Limb (tissue), 2 donors: ENCODE measurements at regions not wholly inside any gene's neighbourhood (a gene's known extent, or its start where the extent isn't known, plus 50 kb on each side); places are given as distances from the start of the nearest gene placed in this dataset.
"Not testable (repeated sequence)": the region's sequence is repeated elsewhere in the genome, so short reads cannot be mapped to it uniquely, and the experiment has no call there.

Source experiments
- DNase-seq, 2 donors: peaks; one replicate each; pipeline ENCODE4 v3.0.0-alpha.2; 2016; ENCODE audit errors: extremely low spot score in 2 of 2

DNA sequence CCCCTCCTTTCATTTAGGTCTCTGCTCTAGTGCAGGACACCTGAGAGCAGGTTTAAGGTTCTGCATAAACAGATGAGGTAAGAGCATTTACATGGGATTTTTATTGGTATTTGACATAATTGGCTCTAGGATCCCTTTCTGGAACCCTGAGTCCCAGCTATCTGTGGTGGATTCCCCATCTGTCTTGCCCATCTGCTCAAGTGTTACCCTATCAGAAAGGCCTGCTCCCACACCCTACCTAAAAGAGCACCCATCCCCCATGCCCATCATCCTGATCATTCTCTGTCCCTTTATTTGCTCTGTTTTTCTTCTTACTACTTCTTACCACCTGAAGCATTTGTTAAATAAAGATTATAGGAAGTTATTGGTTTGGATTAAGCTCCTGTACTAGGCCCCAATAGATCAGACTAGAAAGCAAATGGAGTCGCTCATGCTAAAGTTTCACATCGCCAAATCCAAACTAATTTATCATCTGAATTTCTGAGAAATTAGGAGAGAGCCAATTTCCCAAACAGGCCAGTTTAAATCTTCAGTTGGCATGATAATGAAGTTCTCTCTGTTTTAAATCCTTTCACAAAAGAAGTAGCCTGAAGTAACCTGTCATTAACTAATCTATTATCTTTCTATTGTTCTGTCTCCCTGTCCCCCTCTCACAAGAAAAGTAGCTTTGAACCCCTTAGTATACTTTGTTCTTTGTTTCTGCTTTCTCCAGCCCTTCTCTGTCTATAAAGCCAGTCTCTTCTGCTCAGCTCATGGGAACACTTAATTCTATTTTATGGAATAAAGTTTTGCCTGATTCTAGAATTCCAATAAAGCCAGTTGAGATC, 178.6 kb downstream of the ZNF674 start:
- DNase-seq, result no peak

DNA sequence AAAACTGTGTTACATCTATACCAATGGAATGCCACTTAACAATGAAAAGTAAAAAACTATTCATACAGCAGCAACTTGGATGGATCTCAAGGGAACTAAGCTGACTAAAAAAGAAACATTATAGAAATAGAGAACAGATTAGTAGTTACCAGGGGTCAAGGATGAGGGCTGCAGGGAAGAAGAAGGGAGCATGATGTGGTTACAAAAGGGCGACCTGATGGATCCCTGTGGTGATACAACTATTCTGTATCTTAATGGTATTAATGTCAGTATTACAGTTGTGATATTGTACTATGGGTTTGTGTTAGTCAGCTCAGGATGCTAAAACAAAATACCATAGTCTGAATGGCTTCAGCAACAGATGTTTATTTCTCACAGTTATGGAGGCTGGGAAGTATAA, 190.7 kb downstream of the ZNF674 start:
- no peak for DNase-seq

DNA sequence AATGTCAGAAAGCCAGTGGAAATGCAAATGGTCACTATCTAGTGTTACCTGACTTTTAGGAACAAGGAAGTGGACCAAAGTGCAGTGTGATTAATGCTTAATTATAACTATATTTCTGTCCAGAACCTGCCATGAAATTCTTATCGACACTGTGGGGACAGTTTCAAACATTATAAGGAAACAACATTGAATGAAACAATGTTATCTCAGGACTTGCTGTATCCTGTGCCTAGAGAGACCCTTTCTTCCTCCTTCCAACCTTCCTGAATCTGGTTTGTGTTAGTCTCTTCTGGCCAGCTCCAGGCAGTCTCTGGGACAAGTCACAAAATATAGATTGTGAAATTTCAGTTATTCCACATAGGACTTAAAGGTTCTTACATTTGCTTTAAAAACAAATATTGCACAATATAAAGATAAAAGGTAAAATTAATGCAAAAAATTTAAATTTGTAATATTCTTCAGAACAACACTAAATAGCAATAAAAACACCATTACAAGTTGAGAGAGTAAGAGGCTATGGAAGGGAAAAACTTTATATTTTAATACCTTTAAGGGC, 203.4 kb downstream of the ZNF674 start:
- DNase-seq, result no peak

DNA sequence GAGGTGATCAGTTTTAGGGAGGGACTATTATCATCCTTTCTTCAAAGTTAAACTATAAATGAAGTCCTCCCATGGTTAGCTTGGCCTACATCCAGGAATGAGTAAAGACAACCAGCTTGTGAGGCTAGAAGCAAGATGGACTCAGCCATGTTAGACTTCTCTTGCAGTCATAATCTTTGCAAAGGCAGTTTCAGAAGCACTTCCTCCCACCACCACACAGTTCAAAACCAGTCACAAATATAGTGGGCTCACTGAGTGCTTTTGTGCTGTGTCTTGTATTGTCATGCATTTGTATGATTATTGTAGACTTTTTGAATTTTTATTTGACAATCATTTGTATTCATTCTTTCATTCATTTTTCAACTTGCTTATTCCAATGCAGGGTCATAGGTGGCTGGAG, 204.5 kb downstream of the ZNF674 start:
- DNase-seq, result no peak

DNA sequence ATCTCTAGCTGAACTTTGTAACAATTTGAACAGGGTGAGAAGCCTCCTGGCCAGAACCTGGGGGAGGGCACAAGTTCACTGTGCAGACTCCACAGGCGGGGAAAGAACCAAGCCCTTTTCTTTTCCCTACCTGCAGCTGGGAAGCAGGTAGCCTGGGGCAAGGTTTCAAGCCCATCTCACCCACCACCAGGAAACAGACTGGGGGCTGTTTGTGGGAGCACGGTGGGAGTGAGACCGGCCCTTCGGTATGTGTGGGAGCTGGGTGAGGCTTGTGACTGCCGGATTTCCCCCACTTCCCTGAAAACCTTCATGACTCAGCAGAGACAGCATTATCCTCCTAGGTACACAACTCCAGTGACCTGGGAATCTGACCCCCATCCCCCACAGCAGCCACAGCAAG, 211.7 kb downstream of the ZNF674 start:
- no peak for DNase-seq

DNA sequence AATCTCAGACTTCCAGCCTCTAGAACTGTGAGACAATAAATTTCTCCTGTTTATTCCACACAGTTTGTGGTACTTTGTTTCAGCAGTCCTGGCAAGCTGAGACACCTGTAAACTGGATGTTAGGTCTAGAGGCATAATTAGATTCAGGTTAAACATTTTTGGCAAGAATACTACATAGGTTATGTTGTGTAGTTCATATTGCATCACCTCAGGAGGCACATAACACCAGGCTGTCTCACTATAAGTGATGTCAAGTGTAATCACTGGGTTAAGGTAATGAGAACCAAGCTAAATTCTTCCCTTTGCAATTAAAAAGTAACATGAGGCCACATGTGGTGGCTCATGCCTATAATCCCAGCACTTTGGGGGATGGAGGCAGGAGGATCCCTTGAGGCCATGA, 214.2 kb downstream of the ZNF674 start:
- DNase-seq, result no peak

DNA sequence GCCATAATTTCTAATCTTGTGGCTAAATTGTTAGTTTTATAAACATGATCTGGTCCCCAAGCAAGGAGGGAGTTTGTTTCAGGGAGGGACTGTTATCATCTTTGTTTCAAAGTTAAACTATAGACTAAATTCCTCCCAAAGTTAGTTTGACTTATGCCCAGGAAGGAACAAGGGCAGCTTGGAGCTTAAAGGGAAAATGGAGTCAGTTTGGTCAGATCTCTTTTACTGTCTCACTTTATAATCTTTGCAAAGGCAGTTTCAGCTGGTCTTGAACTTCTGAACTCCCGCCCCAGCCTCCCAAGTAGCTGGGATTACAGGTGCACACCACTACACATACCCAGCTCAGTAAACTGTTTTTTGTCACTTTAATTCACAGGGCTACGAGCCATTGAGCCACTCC, 214.7 kb downstream of the ZNF674 start:
- DNase-seq, result no peak

DNA sequence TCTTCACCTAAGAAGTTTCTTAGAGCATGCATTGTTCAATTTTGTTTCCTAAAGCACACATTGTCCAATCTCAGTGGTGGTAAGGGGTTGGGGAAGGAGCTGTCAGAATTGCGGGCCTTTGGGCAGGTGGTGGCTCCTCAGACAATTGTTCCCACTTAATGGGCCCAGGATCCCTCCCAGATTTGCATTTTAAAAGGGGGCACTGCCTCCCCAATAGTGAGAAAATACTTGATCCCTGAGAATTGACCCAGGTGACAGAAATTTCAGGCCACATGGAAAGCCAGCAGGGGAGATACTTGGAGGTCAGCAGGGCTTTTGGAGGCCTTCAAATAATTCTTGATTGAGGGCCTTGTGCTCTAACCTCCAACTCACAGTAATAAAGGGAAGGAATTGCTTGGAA, 217.1 kb downstream of the ZNF674 start:
- no peak for DNase-seq

DNA sequence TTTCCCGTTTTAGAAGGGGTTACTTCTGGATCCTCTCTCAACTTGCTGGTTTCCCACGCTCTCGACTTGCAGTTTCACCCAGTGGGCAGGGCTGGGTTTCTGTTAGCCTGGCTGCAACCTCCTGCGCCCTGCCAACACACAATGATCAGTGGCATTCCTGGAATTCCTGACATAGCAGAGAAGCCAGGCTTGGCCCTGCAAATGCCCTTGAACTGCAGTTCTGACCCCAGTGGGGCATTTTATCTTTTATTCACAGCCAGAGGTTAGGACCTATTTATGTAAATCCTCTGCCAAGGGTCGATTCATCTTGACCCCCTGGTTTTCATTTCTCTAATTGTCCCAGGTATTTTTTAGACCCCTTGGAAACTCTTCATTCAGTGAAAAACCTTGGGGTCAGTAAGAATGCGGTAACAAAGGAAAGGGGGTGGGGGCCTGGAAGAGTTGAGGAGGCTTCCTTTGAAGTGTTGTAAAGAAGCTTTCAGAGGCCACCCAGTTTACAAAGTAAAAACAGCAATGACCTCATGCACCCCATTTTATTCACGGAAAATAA, 217.6 kb downstream of the ZNF674 start:
- DNase-seq, result no peak

DNA sequence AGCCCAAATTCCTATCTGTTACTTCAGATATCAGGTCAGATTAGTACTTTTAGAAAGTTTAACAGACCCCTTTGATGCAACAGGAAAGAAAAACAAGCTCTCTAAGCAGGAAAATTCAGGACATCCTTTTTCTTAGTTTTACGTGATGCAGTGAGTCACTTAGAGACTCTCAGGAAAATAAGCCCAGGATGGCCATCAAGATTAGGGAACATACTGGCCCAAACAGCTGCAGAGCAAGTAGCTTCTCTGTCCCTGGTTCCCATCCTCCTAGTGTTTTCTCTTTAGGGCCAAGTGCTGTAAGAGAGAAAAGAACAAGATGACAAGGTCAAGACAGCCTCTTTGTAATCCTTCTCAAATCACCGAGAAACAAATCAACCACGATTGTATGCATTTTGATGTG, 219.1 kb downstream of the ZNF674 start:
- DNase-seq, result no peak

DNA sequence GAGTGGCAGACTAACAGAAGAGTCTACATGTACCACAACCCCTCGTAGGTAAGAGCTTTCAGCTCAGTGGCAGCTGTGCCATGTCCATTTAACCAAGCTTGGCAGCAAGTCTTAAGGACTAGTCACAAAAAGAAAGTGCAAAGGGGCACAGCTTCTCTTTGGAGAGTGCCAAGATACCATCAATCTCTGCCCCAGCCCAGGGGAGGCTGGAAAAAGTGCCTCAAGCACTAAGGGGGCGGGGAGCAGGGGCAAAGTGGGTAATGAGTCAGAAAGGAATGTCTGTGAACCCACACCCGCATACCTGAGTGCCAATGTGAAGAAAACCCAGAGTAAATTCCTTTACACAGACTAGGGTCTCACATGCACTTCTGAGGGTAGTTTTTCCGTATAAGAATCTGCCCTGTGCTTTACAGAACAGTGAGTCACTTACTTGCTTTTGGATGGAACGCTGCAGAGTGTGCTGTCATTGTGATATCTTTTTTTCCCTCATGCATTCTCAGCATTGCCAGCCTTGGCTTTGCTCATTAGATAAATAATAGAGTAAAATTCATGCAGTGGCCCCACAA, 219.8 kb downstream of the ZNF674 start:
- DNase-seq, result no peak

DNA sequence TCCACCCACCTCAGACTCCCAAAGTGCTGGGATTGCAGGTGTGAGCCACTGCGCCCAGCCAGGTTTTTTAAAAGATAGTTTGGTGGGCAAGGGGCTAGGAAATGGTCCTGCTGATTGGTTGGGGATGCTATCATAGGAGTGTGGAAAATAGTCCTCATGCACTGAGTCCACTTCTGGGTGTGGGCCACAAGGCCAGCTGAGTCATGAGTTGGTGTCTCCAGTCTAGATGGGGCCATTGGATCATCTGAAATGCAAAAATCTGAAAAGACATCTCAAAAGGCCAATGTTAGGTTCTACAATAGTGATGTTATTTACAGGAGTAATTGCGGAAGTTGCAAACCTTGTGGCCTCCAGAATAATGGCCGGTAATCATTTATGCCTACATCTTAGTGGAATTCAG, 221.1 kb downstream of the ZNF674 start:
- DNase-seq, result no peak

DNA sequence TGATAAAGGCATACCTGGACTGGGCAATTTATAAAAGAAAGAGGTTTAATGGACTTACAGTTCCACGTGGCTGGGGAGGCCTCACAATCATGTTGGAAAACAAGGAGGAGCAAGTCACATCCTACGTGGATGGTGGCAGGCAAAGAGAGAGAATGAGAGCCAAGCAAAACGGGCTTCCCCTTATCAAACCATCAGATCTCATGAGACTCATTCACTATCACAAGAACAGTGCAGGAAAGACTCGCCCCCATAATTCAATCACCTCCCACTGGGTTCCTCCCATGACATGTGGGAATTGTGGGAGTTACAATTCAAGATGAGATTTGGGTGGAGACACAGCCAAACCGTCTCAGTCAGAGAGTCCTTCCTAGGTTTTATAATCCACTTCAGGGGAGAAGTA, 222.3 kb downstream of the ZNF674 start:
- DNase-seq, result not testable (repeated sequence)

DNA sequence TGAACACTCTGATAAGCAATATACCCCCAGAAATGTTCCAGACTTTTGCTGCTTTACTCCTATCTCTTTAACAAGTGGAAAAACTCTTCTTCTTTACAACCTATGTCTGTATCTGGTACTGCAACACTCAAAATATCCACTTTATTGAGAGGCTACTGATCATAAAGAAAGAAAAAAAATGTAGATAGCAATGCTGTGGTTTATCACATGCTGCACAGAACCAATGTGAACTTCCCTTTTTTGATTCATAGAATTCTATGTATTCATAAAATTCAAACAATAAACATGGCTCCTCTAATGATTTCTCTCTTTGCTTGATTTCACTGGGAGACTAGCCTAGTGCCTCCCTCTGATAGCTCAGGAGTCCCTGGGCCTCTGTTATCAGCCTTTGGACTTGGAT, 223.5 kb downstream of the ZNF674 start:
- no peak for DNase-seq

DNA sequence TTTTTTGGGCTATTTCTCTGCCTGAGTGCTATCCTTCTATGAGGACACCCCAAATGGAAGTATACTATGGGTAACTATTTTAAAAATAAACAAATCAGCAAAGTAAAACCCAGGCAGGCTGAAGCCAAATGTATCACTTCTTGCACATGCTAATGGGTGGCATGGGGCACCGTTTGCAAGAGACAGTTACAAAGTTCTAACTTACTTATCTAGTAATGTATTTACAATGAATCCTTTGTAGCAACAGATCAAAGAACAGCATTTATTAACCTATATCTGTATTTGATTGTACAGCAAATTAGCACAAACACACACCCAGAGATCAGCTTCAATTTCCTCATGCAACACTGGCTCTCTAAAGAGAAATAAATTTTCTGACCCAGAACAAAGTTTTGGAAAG, 225.5 kb downstream of the ZNF674 start:
- no peak for DNase-seq

DNA sequence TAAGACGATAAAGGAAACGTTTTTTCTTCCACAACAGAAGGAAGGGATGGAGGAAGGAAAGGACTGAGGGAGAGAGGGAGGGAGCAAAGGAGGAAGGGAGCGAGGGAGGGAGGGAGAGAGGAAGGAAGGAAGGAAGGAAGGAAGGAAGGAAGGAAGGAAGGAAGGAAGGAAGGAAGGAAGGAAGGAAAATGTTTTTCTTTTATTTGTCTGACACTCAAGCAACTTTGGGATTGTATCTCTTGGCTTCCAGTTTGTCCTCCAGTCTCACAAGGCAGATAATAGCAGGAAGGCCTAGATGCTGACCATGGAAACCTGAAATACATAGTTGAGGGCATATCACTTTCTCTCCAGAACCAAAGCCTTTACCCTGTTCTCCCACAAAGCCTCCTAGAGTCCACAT, 226.7 kb downstream of the ZNF674 start:
- DNase-seq, result no peak

DNA sequence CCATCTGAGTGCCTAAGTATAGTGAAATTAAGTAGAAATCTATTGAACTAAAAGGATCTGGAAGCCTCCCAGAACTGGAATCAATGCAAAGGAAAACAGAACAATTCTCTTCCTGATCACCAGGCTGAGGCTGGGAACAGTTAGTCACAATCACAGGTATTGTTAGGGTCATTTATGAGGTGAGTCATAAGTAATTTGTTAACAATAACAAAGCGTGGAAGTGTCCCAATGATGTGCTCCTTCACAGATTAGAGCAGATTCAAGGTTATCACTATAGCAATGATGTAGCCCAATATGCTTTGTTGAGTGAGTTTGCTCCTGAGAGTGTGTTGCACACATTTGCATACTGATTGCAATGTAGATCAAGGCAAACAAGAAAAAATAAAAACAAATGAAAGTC, 228.1 kb downstream of the ZNF674 start:
- DNase-seq, result no peak

DNA sequence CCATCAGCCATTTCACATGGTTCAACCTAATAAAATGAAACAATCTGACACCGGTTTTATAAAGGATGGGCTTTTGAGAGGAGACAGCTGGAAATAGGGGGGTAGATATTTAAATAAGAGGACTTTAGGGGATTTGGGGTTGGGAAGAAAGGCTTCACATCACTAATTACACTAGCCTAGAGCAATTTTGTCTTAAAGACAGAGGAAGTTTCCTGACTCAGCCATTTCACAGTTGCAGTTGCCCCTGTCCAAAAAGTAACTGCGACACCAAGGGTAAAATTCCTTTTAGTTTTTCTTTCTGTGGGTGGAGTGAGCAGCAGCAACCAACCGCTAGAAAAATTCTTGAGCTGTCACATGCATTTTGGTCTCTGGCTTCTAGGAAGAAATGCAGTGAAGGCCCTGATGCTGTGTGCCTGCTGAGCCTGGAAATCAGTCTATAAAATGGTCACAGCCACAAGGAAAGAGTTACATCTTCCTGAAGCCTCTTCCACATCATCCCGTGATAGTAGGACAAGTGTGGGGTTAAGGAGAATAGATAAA, 233.6 kb downstream of the ZNF674 start:
- no peak for DNase-seq

DNA sequence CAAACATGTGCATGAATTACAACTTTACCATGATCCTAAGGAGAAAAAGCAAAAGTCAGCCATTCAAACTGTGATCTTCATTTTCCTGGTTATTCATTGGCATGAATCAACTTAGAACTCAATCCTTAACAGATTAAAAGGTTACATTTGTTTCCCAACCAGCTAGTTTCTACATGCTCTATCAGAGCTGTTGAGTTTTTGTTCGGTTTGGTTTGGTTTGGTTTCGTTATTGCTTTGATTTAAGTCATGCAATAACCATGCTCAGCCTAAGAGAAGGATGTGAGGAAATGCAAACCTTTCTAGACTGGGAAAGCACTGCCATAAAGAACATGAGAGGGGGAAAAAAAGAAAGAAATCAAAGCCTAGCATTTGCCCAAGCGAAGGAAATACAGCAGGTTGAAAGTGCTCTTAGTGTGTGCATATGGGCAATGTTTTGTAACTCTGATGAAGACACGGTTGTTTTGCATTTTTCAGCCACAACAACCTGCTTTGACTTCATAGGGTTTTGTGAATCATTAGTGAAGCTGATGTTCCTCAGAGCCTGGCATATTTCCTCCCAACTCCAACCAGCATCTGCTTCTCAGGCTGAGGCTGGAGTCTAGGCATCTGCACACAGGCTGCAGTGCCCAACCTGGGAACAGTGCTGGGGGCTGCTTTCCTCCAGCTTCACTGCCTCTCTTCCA, 234.3 kb downstream of the ZNF674 start:
- DNase-seq, result no peak

DNA sequence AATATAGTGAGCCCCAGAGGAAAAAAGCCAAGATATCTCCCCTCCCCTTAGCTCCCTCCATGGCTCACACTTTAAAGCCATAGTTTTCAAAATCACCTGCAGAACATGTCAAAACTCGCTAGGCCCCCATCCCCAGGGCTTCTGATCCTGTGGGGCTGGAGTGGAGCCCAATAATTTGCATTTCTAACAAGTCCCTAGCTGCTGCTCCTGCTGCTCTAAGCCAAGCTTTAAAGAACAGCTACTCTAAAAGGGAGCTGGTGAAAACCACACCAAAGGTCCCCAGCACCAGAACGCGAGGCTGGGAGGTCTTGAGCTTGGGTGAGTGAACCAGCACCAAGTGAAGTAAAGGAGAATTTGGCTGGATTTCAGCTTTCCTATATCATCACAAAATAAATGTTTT, 237.1 kb downstream of the ZNF674 start:
- DNase-seq, result no peak

DNA sequence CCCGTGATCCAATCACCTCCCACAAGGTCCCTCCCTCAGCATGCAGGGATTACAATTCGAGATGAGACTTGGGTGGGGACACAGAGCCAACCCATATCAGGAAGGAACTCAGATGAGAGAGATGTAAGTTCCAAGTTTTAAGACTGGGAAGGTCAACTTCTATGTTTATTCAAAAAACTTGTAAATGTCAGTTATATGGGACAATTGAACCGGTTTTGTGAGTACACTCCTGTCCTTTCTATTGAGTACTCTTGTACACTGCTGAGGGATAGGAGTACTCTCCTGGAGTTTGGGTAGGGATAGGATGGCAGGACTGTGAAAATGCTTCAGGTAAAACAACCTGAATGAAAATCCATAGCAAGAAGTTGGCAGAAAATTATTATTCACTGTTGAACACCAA, 239.1 kb downstream of the ZNF674 start:
- DNase-seq, result no peak

DNA sequence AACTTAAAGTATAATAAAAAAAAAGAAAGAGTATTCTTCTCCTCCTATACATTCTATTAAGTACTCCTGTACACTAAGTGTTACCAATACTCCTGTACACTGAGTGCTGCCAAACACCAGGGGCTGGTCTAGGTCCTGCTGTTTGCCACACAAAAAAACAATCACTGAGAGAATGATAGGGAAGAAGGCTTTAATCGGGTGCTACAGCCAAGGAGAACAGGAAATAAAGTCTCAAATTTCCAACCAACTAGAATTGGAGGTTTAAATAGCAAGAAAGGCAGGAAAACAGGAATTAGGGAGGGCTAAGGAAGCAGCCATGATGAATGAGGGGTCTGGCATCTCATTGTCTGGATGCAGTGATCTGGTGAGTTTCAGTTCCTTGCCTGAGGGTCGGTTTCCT, 239.8 kb downstream of the ZNF674 start:
- DNase-seq, result no peak
